DMS53 (cell line): ENCODE measurements at regions not wholly inside any gene's neighbourhood (a gene's known extent, or its start where the extent isn't known, plus 50 kb on each side); places are given as distances from the start of the nearest gene placed in this dataset.
"Not testable (repeated sequence)": the region's sequence is repeated elsewhere in the genome, so short reads cannot be mapped to it uniquely, and the experiment has no call there.

ENCODE experiments used
- DNase-seq: peaks from one replicate; lab custom pipeline; 2025; lab: John Stamatoyannopoulos, UW

- DNase-seq = no peak
Observed at GRCh38 chr12:102728506-102729242, 188.4 kb downstream of the PAH start.

DNA sequence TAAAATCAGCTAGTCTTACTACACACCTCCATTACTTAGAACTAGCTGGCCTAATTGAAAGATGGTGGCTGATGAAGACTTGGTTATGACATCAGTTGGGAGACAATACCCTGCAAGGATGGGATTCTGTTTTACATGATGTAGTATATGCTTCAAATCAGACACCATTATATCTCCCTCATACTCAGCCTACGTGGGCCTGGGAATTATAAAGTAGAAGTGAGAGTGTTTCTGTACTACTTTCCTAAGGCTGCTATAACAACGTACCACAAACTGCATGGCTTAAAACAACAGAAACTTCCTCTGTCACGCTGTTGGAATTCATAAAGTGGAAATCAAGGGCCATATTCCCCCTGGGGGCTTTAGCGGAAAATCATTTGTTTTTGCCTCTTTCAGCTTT is 190.4 kb downstream of the PAH start:
- DNase-seq = no peak

DNA sequence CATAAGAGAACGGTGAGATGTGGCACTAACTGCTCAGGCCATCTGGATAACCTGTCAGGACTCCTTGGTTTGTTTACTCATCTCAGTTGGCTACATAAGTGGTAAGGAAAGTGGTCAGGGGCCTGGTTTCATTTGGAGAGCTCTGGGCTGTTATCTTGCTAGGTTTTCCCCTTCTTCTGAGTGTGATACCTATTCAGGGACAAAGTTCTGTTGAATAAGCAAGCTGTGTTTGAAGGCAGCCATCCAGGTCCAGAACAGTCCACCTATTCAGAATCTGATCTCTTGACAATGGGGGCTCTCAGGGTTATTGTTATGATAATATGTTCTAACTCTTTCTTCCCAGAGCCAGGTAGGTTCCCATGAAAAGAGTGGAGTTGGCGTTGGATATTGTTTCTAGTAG is 194.9 kb downstream of the PAH start:
- peak; percentile 12 for DNase-seq

DNA sequence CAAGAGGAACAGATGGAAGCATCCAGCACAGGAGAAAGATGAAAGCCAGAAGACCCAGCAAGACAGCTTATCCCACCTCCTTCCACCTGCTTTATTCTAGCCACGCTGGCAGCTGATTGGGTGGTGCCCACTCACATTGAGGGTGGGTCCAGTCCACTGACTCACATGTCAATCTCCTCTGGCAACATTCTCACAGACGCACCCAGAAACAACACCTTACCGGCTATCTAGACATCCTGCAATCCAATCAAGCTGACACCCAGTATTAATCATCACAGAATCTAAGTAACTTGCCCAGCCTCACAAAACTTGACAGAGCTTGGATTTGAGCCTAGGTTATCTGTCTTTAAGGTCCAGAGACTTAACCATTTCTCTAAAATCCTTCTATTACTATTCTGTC is 208.9 kb downstream of the PAH start:
- DNase-seq = no peak

GRCh38 chr12:102702447-102703114 is 214.5 kb downstream of the PAH start:
- peak; percentile 82 for DNase-seq

DNA sequence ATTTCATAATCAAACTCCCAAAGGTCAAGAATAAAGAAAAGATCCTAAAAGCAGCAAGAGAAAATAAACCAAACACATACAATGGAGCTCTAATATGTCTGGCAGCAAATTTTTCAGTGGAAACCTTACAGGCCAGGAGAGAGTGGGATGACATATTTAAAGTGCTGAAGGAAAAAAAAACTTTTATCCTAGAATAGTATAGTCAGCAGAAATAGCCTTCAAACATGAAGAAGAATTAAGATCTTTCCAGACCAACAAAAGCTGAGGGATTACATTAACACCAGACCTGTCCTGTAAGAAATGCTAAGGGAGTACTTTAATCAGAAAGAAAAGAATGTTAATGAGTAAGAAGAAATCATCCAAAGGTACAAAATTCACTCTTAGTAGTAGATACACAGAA is 215.7 kb upstream of the IGF1 start:
- DNase-seq = no peak

GRCh38 chr12:102694903-102695302 is 214.5 kb upstream of the IGF1 start:
- no peak for DNase-seq

- peak; percentile 34 for DNase-seq
Observed at GRCh38 chr12:102691773-102692555, 211.6 kb upstream of the IGF1 start.

GRCh38 chr12:102690253-102690652 is 209.9 kb upstream of the IGF1 start:
- no peak for DNase-seq

DNA sequence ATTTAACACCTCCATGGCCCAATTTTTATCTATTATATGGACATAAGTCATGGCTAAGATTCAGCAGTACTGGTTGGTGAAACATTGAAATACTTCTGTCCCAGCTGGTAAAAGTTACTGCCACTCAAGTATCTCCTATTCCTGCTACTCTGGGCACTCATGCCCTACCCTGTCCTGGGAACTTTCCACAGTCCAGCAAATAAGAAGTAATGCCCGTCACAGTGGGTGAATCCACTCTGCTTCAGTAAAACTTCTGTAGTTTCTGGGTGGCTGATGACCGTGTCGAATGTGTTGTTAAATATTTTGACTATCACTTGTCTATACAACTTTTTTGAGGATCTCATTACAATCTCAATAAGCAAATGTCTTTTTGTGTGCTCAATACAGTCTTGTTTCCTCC is 209.3 kb upstream of the IGF1 start:
- no peak for DNase-seq

- no peak for DNase-seq
Observed at GRCh38 chr12:102687523-102687922, 207.2 kb upstream of the IGF1 start.

GRCh38 chr12:102685841-102686240 is 205.5 kb upstream of the IGF1 start:
- no peak for DNase-seq

DNA sequence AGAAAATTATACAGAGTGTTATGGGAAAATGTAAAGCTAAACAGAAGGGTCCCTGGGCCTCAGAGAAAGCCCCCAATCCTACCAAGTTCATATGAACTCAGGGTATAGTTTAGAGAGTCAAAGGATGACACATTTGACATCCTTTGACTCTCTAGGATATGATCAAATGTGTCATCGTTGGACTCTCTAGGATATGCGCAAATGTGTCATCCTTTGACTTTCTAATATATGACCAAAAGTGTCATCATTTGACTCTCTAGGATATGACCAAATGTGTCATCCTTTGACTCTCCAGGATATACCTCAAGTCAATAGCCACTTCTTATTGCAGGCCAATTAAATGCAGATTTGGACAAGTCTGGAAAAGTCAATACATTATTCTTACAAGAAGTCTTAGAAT is 204.8 kb upstream of the IGF1 start:
- no peak for DNase-seq

- no peak for DNase-seq
Observed at GRCh38 chr12:102682366-102683289, 202.3 kb upstream of the IGF1 start.

DNA sequence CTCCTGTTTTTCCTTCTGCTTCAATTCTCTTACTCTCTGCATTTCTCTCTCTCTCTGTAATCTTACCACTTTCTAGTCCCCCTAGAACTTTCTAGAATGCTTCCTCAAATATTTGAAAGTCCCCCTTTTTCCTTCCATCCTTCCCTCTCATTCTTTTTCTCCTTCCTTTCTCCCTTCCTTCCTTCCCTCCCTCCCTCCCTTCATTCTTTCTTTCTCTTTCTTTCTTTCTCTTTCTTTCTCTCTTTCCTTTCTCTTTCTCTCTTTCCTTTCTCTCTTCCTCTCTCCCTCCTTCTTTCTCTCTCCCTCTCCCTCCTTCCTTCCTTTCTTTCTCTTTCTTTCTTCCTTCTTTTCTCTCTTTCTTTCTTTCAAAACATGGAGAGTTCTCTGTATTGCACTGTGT is 201.4 kb upstream of the IGF1 start:
- no peak for DNase-seq

DNA sequence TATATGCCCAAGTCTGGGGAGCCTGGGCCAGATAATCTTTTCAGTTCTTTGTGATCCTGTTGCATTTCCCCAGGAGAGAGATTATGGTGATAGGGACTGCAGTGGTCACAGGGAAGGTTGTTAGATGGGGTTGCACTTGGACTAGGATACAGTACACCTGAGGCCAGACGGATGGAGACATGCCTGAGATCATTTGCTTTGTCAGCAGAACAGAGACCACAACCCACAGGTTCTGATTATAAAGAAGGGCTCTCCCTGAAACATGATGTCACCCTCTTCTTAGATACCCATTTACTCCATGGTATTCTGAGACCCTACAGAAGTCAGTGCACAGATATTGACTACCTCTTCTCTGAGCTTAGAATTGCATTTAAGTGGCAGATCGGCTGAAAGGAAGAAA is 200.9 kb upstream of the IGF1 start:
- no peak for DNase-seq

GRCh38 chr12:102680304-102680703 is 199.9 kb upstream of the IGF1 start:
- DNase-seq = no peak

- no peak for DNase-seq
Observed at GRCh38 chr12:102676812-102677211, 196.4 kb upstream of the IGF1 start.

GRCh38 chr12:102675672-102676071 is 195.3 kb upstream of the IGF1 start:
- DNase-seq = no peak

GRCh38 chr12:102673606-102674005 is 193.2 kb upstream of the IGF1 start:
- peak; percentile 35 for DNase-seq

GRCh38 chr12:102672212-102672611 is 191.8 kb upstream of the IGF1 start:
- not testable (repeated sequence) for DNase-seq

DNA sequence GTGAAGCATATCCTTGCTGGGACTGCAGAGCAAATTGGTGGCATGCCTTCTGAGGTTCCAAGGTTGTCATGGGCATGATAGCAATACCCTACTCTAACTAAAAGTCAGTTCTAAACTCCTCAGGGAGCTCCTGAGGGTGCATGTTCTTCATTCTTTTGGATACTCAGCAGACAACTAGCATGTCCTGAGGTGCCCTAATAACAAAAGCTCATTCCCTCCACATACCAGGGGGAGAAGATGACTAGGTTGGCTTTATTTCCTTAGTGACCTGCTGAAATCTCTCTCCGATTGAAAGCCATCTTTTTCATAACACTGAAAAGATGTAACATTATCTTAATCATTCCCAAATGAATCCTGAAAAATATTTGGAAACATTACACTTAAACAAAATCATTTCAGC is 188.7 kb upstream of the IGF1 start:
- DNase-seq = peak; percentile 26
